ENCODE measurements at regions not wholly inside any gene's neighbourhood (a gene's known extent, or its start where the extent isn't known, plus 50 kb on each side); places are given as distances from the start of the nearest gene placed in this dataset.

- TF ChIP-seq EP300 (IDR thresholded peaks at IDR 0.05; ENCODE audit: borderline replicate concordance in 1 of 2, control insufficient read depth in 1 of 2, low read depth in 2 of 2, low read length in 2 of 2) (no peak), CTCF (IDR thresholded peaks at IDR 0.05 in 2 of 3, conservative IDR thresholded peaks at IDR 0.05 in 1 of 3; ENCODE audit: control insufficient read depth in 2 of 3, extremely low read depth in 1 of 3, insufficient read depth in 1 of 3, low read depth in 3 of 3, low read length in 3 of 3) (no peak), EZH2 (IDR thresholded peaks at IDR 0.05; ENCODE audit: borderline replicate concordance, control insufficient read depth, low read depth, low read length) (no peak), USF2 (IDR thresholded peaks at IDR 0.05; ENCODE audit: borderline replicate concordance, low read depth, low read length) (no peak), POLR2AphosphoS5 (IDR thresholded peaks at IDR 0.05; ENCODE audit: low read length) (no peak), MYB (IDR thresholded peaks at IDR 0.05; ENCODE audit: borderline replicate concordance, low read depth, low read length) (no peak)
Measured at GRCh38 chr7:79622781-79623180, 169.3 kb upstream of the MAGI2 start.
